ENCODE measurements at regions not wholly inside any gene's neighbourhood (a gene's known extent, or its start where the extent isn't known, plus 50 kb on each side); places are given as distances from the start of the nearest gene placed in this dataset.

GRCh38 chr13:107642831-107643230, 572.5 kb downstream of the LIG4 start:
- ChIA-PET CTCF (interaction anchor here (0.7 to 1.6 kb wide), 2 partner anchors 8 to 266 kb away, joined by 3 to 7 read pairs; no protein-coding TSS in a partner anchor), POLR2A (no interaction called here)
- Histone ChIP-seq H4K20me1 (replicated peaks; ENCODE audit: control insufficient read depth, extremely low read depth, insufficient read depth, low read length) (no peaks in the 10 kb centered on the region), H3K27ac (ENCODE audit: insufficient read depth, low read depth, low read length) (no peak overlapping the region), H3K9ac (replicated peaks; ENCODE audit: extremely low read depth, insufficient read depth, low read length) (no peak overlapping the region), H3K4me2 (ENCODE audit: insufficient read depth, low read length) (no peak overlapping the region), H2AFZ (ENCODE audit: low read depth, low read length) (no peak overlapping the region), H3K27me3 (ENCODE audit: control insufficient read depth in 2 of 2, insufficient read depth in 2 of 2, low read length in 2 of 2) (no peaks in the 10 kb centered on the region), H3K4me3 (replicated peaks in 1 of 3; ENCODE audit: insufficient read depth in 1 of 3, low read depth in 1 of 3, low read length in 3 of 3) (no peak overlapping the region), H3K9me1 (replicated peaks; ENCODE audit: control insufficient read depth, extremely low read depth, insufficient read depth, low read length) (no peaks in the 10 kb centered on the region), H3K4me1 (ENCODE audit: control insufficient read depth, extremely low read depth, insufficient read depth, low read length) (no peaks in the 10 kb centered on the region), H3K9me3 (replicated peaks; ENCODE audit: control insufficient read depth, insufficient read depth, low read length) (no peaks in the 10 kb centered on the region), H3K79me2 (ENCODE audit: control insufficient read depth, insufficient read depth, low read length) (no peaks in the 10 kb centered on the region), H3K36me3 (ENCODE audit: control insufficient read depth in 2 of 2, extremely low read depth in 1 of 2, insufficient read depth in 2 of 2, low read length in 2 of 2) (no peaks in the 10 kb centered on the region)
- TF ChIP-seq JUN (IDR thresholded peaks at IDR 0.05; ENCODE audit: borderline replicate concordance, insufficient read depth, insufficient read length, low read depth) (no peak), EZH2 (IDR thresholded peaks at IDR 0.05; ENCODE audit: borderline replicate concordance, low read depth, low read length, severe bottlenecking) (no peak), GATA2 (IDR thresholded peaks at IDR 0.05; ENCODE audit: insufficient read depth, insufficient read length, low read depth, low read length) (no peak), POLR2AphosphoS5 (IDR thresholded peaks at IDR 0.05; ENCODE audit: insufficient read depth, low read depth, low read length) (no peak), POLR2A (IDR thresholded peaks at IDR 0.05; ENCODE audit: low read depth, low read length) (no peak), FOS (IDR thresholded peaks at IDR 0.05; ENCODE audit: borderline replicate concordance, insufficient read depth, low read length) (no peak), MAX (IDR thresholded peaks at IDR 0.05; ENCODE audit: insufficient read depth, insufficient read length) (no peak), MYC (IDR thresholded peaks at IDR 0.05; ENCODE audit: low read depth, low read length) (no peak)
- TF ChIP-seq, protein P1, sequence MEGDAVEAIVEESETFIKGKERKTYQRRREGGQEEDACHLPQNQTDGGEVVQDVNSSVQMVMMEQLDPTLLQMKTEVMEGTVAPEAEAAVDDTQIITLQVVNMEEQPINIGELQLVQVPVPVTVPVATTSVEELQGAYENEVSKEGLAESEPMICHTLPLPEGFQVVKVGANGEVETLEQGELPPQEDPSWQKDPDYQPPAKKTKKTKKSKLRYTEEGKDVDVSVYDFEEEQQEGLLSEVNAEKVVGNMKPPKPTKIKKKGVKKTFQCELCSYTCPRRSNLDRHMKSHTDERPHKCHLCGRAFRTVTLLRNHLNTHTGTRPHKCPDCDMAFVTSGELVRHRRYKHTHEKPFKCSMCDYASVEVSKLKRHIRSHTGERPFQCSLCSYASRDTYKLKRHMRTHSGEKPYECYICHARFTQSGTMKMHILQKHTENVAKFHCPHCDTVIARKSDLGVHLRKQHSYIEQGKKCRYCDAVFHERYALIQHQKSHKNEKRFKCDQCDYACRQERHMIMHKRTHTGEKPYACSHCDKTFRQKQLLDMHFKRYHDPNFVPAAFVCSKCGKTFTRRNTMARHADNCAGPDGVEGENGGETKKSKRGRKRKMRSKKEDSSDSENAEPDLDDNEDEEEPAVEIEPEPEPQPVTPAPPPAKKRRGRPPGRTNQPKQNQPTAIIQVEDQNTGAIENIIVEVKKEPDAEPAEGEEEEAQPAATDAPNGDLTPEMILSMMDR (IDR thresholded peaks at IDR 0.05; ENCODE audit: extremely low read depth in 1 of 2, insufficient read depth in 1 of 2, low read depth in 1 of 2, low read length in 2 of 2) = no peak
- dilution Hi-C loops (cut with MboI; ENCODE audit: extremely low pct_ligation_motif_present, low sequenced_read_pairs) = no loop called here
- FAIRE-seq (no peak), DNase-seq (ENCODE audit: low read depth, low spot score) (no peak)
- intact Hi-C loops (cut with micrococcal nuclease) = no loop called here
- BruUV-seq (replicated peaks) = no TSS peak
